SH-SY5Y (cell line): ENCODE measurements at regions not wholly inside any gene's neighbourhood (a gene's known extent, or its start where the extent isn't known, plus 50 kb on each side); places are given as distances from the start of the nearest gene placed in this dataset.

Experiments
- GATA2 ChIP-seq: IDR thresholded peaks from 2 replicates; pipeline ENCODE4 v1.6.1; 2011; ENCODE audit warnings: mild to moderate bottlenecking, low read depth, low read length
- GATA3 ChIP-seq: IDR thresholded peaks from 2 replicates; pipeline ENCODE4 v1.6.1; 2011; ENCODE audit warnings: low read depth, mild to moderate bottlenecking, low read length, moderate library complexity

DNA sequence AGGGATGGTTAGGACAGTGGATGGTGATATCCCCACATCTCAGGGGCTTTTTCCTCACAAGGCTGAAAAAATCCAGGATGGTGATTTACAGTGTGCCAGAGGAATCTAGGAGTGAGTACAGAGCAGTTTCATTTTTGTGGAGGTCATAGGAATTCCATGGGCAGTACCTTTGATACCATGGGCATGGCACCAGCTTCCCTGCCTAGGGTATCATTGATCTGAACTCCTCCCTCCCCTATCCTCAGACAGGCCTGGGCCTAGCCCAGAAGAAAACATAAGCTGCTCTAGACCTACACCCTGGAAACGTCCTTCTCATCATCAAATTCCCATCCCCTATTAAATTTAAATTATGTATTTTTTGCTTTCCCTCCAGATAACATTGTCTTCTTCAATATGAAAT, 136.3 kb upstream of the KLHL29 start:
- TF ChIP-seq GATA2: no peak
- no peak for TF ChIP-seq GATA3
